Kidney glomerular epithelial cell (primary cell): ENCODE measurements at regions not wholly inside any gene's neighbourhood (a gene's known extent, or its start where the extent isn't known, plus 50 kb on each side); places are given as distances from the start of the nearest gene placed in this dataset.
"Not testable (repeated sequence)": the region's sequence is repeated elsewhere in the genome, so short reads cannot be mapped to it uniquely, and the experiment has no call there.

ENCODE experiments used
- DNase-seq: peaks from one replicate; lab custom pipeline; 2025; lab: John Stamatoyannopoulos, UW

DNA sequence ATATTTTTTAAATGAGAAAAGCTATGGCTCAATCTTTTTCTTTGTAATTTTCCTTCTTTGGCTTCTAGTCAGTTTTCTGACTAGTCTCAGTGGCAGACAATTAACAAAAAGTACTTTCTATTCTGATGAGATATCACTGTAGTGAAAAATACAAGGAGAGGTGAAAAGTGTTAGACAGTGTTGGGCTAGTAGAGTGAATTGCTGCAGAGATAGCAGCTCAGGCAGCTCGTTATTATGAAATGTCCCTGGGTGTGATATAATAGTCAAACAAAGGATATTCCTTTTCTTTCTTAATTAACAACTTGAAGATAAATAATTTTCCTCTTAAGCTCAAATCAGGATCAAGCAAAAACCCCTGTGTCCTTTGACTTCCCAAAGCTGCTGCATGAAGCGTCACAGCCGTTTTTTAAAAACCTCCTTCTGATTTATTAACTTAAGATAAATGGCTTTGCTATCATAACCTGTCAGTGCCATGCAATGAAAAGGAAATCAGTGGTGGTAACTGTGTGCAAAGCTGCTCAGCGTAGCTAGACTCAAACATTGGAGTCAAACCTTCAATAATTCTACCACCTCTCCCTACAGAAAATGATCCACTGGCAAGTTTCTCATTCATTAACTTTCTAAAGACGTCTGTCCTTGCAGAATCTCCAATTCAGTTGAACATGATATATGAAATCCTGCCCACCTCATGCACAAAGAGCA, 646.6 kb upstream of the PTBP2 start:
- no peak for DNase-seq

DNA sequence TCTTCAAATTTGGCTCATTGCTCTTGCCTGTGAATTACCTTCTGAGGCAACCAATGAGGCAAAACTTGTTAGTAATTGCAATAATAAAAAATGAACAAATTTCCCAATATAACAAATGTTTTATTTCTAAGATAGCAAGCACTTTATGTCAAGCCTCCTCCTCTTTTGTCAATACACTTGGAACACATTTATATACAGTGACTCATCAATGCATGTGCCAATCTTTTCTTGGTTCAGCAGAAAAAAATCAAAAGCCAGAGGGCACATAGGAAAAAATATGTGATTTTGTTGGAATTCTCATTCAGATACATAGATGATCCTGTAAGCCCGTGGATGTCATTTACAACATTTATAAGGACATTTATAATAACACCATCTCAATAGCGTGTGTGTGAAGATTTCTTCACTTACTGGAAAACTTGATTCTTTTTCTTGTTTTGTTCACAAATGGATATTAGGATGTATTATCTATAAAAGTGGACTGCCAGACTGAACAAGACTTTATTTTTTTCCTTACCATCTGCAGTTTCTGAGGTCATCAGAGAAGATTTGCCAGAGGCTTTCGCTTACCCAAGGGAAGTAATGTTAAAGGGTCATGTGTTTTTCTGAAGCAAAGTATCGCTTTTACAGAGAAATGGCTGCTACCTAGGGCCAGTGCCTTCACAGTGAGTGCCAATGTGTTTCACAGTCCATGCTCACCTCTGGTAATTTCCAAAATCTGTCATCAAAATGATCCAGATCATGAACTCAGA, 645.7 kb upstream of the PTBP2 start:
- no peak for DNase-seq

DNA sequence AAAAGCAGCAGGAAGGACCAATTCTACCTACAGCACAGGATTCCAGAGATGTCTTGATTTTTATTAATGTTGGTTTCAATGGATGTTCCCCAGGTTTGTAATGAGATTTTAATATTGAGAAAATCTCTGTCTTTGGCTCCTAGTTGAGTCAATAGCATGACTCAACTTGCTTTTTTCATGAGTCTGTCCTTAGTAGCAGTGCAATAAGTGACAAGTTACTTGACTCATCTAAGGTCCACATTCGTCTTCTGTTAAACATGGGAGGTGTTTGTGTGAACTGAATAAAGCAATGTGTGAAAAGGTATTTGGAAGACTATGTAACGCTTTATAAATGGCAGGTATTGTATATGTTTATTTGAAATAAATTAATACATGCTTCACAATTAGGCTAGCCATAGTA, 645.0 kb upstream of the PTBP2 start:
- DNase-seq, result no peak

DNA sequence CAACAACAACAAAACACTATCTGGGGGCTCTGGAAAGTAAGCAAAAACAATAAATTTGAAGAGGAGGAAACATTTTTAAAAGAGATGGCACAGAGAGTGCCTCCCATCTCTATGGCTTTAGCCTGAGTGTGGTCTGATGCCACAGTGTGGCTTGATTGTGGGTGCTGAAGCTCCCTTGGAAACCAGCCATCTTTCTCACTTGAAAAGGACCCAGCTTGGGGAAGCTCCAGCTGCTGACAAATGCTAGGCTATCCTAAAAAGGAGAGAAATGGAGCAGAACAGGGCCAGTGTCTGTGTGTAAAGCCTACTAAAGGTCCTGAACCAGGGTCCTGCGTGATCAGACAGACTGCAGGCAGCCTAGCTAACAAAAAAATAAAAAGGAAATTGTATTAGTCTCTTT, 642.0 kb upstream of the PTBP2 start:
- no peak for DNase-seq

DNA sequence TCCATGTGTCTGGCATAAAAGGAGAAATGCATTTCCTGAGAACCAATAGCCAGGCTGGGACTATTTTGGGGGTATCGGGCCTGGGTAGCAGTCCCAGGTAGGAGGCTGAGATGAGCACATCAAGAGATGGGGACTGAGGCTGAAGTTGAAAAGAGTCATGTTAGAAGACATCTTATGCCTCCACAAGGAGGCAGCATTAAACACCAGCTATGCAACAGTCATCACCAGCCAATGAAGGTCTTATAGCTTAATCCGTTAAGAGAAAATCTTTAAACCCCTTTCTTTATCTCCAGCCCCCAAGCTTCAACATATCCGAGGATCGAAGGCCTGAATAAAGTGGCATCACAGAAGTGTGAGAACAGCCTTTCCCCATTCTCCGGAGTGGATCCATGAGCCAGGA, 640.7 kb upstream of the PTBP2 start:
- DNase-seq, result no peak

DNA sequence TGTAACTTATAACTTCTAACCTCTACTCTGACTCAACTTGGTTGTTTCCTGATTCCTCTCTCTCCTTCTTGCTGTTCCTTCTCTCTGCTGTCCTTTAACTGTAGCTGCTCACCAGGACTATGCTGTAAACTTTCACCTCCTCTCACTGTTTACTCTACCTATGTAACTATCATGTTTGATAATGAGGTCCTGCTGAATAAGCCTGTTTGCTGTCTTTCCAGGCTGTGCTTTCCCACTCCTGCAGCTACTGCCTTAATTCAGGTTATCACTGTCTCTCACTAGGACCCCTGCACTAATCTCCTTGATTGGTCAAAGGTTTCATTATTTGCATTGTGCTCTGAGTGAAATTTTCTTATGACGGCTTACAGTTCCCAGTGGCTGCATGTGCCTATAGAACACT, 633.9 kb upstream of the PTBP2 start:
- DNase-seq, result no peak

DNA sequence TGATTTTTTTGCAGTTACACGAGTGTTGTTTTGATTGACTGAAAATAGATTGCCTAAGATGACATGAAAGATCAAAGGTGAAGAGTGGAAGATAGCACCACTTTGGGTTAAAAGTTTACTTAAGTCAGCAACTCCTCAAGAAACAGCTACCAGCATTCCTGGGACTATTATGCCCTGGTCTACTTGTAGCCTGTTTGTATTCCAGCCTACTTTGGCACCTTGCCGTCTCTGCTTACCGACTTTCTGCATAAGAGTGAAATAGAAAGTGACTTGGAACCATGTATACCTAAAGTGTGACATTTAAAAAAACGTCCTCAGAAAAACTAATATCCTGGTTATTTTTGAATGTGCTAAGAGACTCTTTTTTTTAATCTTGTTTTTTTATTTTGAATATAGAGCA, 631.5 kb upstream of the PTBP2 start:
- DNase-seq, result no peak

DNA sequence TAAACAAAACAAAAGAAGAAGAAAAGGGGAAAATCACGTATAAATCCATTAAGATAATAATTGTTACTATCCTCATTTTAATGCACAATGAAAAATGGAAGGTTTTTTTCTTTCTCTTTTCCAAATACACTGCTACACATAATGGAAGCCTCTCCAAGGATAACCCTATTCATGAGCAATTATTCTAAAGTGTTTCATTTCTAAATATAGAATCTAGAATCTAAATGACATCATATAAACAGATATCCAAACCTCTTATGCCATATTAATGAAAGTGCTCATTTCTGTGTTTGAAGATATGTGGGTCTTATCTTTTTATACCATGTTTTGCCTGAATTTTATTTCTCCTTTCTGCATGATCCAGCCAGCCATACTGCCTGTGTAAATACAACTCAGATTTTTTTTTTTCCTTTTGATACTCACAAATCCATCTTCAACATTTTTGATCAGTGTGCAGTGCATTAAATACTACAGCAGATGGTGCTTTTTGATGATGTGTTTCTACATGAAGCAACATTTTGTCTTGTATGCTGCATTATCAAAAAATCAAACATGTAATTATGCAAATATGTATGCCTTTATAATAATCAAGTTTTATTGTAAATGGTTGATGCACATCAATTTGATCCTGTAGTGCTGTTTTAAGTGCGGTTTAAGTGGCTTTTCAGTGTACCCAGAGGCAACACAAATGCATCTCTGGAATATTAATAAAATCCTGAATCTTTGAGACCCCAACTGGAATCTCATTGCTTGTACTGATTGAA, 625.6 kb upstream of the PTBP2 start:
- DNase-seq, result no peak

DNA sequence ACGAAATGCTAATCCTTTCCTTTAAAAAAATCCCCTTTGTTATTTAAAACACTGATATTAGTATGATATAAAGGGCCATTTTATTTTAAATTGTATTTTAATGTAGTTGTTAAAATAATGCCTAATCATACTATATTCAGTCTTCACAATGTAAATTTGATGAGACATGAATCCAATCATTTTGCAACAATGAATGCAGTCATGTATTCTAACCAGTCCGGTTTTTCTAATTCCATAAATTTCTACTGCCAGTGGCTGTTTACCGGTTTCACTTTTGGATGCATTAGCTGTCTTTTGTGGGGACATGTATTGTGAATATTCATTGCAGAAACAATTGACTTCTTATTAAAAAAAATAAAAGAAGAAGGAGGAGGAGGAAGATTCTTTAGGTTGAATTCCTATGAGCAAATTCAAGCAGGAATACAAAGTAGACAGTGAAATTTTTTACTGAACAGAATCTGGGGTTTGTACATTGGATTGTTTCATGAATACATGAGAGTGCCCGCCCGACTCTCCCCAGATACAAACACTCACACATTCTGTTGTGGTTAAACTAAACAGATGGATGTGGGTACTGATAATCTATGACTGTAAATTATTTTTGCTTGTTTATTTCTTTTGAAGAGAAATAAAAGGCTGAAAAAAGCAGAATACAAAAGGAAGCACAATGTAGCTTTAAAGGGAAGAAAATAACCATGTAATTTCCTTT, 624.8 kb upstream of the PTBP2 start:
- no peak for DNase-seq

DNA sequence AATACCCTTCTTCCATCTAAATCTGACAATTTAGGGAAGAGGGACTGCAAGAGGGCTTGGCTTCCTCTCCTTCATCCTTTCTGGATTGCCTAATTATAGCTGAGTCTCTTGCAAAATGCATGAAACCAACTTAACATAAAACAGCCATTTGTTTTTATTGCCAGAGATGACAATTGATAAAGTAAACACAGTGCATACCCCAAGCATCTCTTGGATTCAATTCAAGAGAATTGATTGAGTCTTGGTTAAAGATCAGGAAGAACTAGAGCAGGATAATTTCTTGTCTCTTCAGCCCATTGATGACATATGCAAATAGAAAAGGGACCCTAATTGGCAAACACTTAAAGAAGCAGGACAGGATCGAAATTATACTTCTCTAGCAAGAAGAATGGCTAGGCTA, 617.1 kb upstream of the PTBP2 start:
- no peak for DNase-seq

DNA sequence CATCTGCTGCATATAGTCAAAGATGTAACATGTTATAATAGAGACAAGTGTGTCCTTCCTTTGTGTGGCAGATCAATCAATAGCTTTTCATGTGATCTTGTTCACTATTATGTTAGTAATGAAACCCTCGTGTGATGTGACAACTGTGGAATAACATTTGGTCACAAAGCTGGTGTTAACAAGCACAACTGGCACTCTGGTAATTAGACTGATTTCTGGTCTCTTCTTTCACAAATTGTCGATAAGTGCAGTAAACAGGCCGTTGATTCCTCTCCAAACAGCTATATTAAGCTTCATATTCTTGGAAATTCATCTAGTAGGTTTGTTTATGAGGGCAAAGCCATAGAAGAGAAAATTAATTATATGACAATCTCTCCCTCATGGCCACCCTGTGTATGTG, 616.7 kb upstream of the PTBP2 start:
- DNase-seq, result no peak

DNA sequence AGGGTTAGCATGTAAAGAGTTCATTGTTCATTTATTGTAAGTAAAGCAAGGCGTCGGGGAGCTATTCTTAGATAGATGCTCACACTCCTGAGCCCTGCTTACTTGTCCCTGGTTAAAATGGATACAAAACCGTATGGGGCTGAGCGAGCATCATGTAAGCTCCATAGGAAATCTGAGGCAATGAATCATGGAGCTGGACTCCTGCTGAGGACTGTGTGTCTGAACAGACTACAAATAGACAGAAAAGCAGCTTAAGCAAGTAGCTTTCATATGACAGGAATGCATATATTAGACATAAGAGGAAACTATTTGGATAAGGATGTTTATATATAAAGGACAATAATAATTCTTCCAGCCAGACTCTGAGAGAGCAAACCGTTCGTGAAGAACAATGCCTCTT, 604.9 kb upstream of the PTBP2 start:
- DNase-seq, result no peak

DNA sequence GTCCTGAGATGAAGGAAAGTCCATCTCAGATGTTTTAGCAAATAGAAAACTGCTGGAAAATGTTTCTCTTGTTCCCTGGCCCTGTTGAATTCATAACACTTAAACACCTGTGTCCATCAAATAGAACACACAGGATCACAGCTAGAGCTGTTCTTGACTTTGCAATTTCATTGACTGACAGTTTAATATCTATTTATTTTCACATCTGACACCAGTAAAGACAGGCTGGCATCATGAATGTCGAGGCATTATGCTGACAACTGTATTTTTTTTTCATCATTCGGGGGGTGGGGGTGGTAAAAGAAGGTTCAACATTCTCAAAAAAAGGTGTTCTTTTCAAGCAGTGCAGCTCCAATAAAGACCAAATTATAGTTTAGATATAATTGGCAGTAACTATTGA, 591.2 kb upstream of the PTBP2 start:
- no peak for DNase-seq

DNA sequence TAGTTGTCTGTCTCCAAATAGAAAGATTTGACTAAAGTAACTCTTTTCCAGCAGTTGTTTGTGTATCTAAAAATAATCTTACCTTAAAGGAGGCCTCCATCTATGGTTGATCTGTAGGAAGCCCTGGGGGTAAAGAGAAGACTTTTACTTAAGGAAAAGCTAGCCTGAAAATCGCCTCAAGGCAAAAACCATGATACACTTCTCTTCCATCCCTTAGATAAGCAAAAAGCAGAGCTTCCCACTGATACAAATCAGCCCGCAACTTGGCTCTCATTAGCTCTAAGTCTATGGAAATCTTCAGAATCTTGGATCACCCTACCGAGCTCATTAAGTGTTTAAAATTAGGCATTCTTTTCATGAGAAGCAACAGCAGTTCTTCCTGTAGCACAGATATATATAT, 576.9 kb upstream of the PTBP2 start:
- DNase-seq, result no peak

DNA sequence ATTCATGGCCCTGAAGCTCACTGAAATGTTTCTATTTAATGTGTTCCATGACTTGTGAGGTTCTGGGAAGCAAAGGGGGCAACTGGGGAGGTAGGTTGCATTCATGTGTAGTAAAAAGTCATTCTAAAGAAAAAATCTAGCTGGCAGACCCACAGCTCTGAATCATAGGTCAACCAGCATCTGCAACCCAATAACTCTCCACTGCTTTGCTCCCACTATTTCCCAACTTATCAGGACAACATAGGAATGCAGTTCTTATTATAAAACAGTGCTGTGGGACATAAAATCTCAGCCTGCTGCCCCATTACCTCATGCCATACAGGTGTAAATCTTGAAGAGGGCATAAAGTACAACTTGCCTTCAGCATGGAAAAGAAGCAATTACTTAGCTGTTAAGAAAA, 576.1 kb upstream of the PTBP2 start:
- no peak for DNase-seq

DNA sequence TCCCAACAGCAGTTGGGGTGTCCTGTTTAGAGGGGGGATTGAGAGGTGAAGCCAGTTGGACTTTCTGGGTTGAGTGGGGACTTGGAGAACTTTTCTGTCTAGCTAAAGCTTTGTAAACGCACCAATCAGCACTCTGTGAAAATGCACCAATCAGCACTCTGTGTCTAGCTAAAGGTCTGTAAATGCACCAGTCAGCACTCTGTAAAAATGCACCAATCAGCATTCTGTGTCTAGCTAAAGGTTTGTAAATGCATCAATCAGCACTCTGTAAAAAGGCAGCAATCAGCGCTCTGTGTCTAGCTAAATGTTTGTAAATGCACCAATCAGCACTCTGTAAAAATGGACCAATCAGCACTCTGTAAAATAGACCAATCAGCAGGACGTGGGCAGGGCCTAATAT, 568.6 kb upstream of the PTBP2 start:
- DNase-seq, result not testable (repeated sequence)

DNA sequence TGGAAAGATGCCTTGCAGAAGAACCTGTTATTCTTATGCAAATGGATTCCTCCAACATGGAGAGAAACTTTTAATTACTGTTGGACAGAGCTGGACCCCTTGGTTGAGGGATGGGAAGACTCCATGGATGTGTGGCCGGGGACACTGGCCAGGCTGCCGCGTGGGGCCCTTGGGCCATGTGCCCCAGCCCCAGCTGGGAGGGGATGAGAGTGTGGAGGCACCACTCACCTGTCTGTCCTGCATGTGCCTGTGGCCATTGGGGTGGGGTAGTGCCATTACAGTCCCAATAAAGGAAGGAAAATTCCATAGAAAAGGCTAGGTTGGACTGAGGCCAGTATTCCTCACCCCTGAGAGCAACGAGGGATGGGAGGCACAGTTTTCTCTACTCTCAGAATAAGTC, 564.5 kb upstream of the PTBP2 start:
- no peak for DNase-seq

DNA sequence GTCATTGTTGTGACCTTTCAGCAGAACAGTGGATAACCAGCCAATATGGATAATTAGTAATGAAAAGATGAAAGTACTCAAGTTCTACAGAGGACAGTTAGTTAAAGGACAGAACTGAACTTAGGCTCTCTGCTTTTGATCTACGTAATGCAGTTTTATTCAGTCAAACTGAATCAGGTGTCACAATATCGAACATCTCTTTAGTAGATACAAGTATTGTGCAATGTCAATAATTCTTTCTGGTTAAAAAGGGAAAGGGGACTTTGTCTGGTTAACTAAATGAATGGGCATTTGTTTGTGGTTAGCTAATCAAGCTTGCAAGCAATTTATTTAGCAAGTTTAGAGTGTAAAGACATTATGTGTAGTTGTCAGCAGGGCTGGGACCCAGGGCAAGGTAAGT, 562.2 kb upstream of the PTBP2 start:
- DNase-seq, result no peak

DNA sequence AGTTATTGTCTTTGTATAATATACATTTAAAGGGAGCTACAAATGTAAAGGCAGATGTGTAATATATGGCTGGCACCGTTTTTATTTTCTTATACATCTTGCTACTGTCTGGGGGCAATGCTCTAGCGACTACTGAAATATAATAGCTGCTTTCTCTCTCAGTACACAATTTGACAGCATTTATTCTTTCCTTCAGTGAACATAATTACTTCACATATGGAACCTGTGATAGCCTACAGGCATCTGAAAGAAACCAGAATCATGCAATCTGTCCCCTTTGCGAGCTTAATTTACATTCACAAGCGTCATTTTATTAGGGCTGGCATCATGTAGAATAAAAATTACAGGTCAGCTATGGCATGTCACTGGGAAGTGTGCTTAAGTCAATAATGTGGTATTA, 557.5 kb upstream of the PTBP2 start:
- DNase-seq, result no peak

DNA sequence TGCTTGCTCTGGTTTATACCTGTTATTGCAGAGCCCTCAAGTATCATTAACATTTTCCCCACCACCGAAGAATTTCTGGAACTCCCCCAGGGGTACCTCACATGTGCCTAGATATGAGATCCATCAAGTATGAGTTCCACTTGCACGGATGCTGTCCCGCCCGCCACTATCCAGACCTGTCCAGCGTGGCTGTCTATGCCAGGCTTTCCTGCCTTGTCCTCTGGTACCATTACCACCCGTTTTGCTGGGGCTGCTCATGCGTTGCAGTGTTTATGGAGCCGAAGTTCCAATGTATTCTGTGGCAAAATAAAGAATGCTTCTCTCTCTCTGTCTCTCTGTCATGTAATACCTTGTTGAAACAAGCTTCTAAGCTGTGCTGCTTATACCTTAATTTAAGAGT, 543.5 kb upstream of the PTBP2 start:
- no peak for DNase-seq

DNA sequence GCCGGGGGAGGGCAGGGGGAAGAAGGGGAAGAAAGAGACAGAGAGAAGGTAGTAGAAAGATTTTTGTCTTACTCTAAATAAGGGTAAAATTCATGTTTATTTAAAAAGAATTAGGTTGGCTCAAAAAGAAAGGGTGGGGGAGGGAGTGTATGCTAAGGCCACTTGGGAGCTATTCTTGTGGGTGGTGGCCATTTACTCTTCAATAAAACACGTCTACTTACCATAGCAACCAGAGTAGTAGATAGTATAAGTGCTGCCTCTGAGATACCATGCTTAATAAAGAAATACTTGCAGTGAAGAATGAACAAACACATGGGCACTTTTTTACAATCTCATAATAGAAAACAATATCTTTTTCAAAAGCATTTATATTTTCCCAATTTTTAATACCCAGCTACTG, 538.1 kb upstream of the PTBP2 start:
- no peak for DNase-seq

DNA sequence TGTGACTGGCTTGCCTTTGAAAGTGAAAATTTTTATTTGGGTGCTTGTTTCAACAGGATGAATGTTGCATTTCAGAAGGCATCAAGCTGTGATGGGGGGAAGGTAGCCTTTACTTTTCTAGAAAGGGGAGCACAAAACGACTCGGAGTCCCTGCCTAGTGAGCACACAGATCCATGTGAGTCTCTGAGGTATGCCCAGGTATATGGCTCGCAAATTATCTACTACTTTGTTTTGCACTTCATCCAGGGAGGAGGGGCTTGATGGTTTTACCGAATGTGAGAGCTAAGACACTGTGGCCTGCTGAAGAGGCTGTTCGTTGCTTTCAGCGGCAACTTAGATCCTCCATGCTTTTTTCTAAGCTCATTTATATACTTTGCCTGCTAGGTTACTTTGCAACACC, 537.7 kb upstream of the PTBP2 start:
- no peak for DNase-seq

DNA sequence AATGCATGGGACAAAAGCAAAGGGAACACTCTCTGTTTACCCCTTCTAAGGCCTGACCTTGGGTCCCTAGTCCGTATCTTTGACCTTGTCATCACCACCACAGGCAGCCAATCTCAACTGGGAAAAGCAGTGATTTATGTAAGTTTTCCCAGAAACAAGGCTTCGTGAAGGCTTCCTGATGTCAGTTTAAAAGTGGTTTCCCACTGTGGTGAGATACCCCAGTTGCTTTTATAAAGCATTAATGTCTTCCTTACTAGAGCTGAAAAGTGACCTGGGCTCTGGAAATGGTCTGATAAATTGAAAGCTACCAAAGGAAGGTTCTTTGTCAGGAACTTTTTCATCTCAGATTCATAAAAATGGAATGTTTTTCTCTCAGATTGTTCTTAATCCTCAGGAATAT, 536.4 kb upstream of the PTBP2 start:
- DNase-seq, result no peak
